ENCODE measurements at regions not wholly inside any gene's neighbourhood (a gene's known extent, or its start where the extent isn't known, plus 50 kb on each side); places are given as distances from the start of the nearest gene placed in this dataset.

DNA sequence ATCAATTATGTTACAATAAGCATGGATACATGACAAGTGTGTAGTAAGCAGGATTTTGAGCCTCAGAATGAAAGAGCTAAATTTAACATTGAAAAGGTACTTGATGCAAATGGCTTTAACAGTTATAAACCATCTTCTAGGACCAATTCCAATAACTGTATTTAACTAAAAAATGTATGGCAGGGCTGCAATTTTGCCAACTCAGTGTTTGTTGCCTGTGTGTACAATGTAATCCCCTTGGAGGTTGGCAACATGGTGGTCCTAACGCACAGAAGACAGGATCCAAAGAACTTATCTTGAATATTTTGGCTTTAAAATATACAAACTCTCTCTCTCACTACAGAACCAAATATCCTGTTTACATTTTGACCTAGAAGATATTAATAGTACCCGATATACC is 2314.1 kb downstream of the LRRC4C start:
- ChIA-PET POLR2A (no interaction called here), CTCF (no interaction called here)
- DNase-seq (ENCODE audit: extremely low spot score): no peak
- no peak for TF ChIP-seq FOXK2 (IDR thresholded peaks at IDR 0.05)

DNA sequence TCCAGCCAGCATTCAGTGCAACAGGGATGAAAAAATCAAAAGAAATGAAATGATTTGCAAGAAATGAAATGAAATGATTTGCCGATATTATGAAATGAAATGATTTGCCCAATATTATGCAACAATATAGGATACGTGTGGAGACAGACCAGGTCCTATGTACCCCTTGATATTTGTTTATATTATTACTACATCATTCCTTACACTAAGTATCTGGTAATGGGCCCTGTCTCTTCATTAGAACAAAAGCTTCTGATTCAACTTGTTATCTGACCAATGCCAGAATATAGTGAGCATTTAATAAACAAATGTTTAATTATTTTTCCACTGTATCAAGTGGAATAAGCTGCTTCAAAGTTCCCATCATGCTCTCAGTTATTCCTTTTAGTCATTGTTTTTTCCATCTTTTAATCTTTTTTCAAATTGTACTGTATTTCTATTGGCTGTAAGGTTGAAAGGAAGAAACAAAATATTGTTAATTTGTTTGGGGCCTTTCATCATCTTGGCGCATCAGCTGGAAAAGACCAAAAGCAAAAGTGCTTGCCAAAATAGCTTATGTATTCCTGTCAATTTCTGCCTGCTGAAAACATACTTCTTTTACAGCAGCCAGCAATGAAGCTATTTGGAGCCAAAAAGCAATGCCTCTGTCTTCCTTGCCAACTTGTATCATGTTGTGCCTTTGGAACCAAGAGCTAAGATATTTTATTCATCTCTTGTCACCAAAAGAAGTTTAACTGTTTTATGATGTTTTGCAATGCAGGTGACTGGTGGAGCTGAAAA is 2314.9 kb downstream of the LRRC4C start:
- TF ChIP-seq ZNF384 (IDR thresholded peaks at IDR 0.05): no peak
- no peak for TF ChIP-seq FOXM1 (IDR thresholded peaks at IDR 0.05; ENCODE audit: borderline replicate concordance)
- TF ChIP-seq ELF4 (IDR thresholded peaks at IDR 0.05): no peak
- TF ChIP-seq TARDBP (IDR thresholded peaks at IDR 0.05): no peak
- TF ChIP-seq SUZ12 (IDR thresholded peaks at IDR 0.05): no peak
- TF ChIP-seq FOXA1 (IDR thresholded peaks at IDR 0.05): no peak
- TF ChIP-seq LEF1 (IDR thresholded peaks at IDR 0.05; ENCODE audit: borderline replicate concordance): no peak
- TF ChIP-seq HDGF (IDR thresholded peaks at IDR 0.05; ENCODE audit: borderline replicate concordance): no peak
- no peak for TF ChIP-seq FOXK2 (IDR thresholded peaks at IDR 0.05)
- TF ChIP-seq, protein P1, sequence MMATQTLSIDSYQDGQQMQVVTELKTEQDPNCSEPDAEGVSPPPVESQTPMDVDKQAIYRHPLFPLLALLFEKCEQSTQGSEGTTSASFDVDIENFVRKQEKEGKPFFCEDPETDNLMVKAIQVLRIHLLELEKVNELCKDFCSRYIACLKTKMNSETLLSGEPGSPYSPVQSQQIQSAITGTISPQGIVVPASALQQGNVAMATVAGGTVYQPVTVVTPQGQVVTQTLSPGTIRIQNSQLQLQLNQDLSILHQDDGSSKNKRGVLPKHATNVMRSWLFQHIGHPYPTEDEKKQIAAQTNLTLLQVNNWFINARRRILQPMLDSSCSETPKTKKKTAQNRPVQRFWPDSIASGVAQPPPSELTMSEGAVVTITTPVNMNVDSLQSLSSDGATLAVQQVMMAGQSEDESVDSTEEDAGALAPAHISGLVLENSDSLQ (IDR thresholded peaks at IDR 0.05): no peak
- no peak for TF ChIP-seq ARNT (IDR thresholded peaks at IDR 0.05)
- no peak for TF ChIP-seq CTBP1 (IDR thresholded peaks at IDR 0.05; ENCODE audit: borderline replicate concordance)
- TF ChIP-seq NFRKB (IDR thresholded peaks at IDR 0.05): no peak
- TF ChIP-seq L3MBTL2 (conservative IDR thresholded peaks at IDR 0.05): no peak
- TF ChIP-seq BHLHE40 (IDR thresholded peaks at IDR 0.05; ENCODE audit: borderline replicate concordance): no peak
- no peak for TF ChIP-seq SP1 (IDR thresholded peaks at IDR 0.05)
- ChIA-PET POLR2A (no interaction called here), CTCF (no interaction called here)
- DNase-seq (ENCODE audit: extremely low spot score): no peak

DNA sequence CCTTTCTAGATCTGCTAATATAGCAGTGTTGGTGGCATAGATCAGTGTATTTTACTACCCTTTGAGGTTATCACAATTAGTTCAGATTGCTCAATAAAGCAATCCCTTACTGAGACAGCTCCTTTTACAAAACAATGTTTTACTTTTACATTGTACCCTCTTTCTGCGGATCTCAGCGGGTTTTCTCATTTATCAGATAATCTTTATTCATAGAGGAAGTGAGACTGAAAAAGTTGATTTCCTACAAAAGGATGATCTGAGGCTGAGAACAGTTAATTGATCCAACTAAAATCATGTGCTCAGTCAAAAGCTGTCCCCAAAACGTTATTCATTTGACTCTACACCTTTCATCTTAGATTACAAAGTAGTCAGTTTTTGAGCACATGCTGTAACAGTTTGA is 2319.9 kb downstream of the LRRC4C start:
- ChIA-PET POLR2A (no interaction called here), CTCF (no interaction called here)
- no peak for DNase-seq (ENCODE audit: extremely low spot score)
- TF ChIP-seq SUZ12 (IDR thresholded peaks at IDR 0.05): no peak
- no peak for TF ChIP-seq CTBP1 (IDR thresholded peaks at IDR 0.05; ENCODE audit: borderline replicate concordance)
- no peak for TF ChIP-seq BHLHE40 (IDR thresholded peaks at IDR 0.05; ENCODE audit: borderline replicate concordance)
- no peak for TF ChIP-seq ZNF384 (IDR thresholded peaks at IDR 0.05)
- no peak for TF ChIP-seq L3MBTL2 (conservative IDR thresholded peaks at IDR 0.05)
- no peak for TF ChIP-seq FOXK2 (IDR thresholded peaks at IDR 0.05)
- no peak for TF ChIP-seq FOXM1 (IDR thresholded peaks at IDR 0.05; ENCODE audit: borderline replicate concordance)
- no peak for TF ChIP-seq LEF1 (IDR thresholded peaks at IDR 0.05; ENCODE audit: borderline replicate concordance)
- TF ChIP-seq SP1 (IDR thresholded peaks at IDR 0.05): no peak
- TF ChIP-seq TARDBP (IDR thresholded peaks at IDR 0.05): no peak
- TF ChIP-seq HDGF (IDR thresholded peaks at IDR 0.05; ENCODE audit: borderline replicate concordance): no peak
- no peak for TF ChIP-seq ELF4 (IDR thresholded peaks at IDR 0.05)
- TF ChIP-seq NFRKB (IDR thresholded peaks at IDR 0.05): no peak
- TF ChIP-seq, protein P1 (IDR thresholded peaks at IDR 0.05): no peak
- TF ChIP-seq ARNT (IDR thresholded peaks at IDR 0.05): no peak

- POLR2A ChIA-PET: no interaction called here
- CTCF ChIA-PET: no interaction called here
- no peak for DNase-seq (ENCODE audit: extremely low spot score)
- no peak for TF ChIP-seq FOXK2 (IDR thresholded peaks at IDR 0.05)
- TF ChIP-seq BHLHE40 (IDR thresholded peaks at IDR 0.05; ENCODE audit: borderline replicate concordance): no peak
Measured at GRCh38 chr11:39120890-39121289, 2338.6 kb downstream of the LRRC4C start.

- POLR2A ChIA-PET: no interaction called here
- TF ChIP-seq TARDBP (IDR thresholded peaks at IDR 0.05): no peak
- no peak for TF ChIP-seq CTBP1 (IDR thresholded peaks at IDR 0.05; ENCODE audit: borderline replicate concordance)
- no peak for TF ChIP-seq L3MBTL2 (conservative IDR thresholded peaks at IDR 0.05)
- no peak for TF ChIP-seq NFRKB (IDR thresholded peaks at IDR 0.05)
- TF ChIP-seq FOXK2 (IDR thresholded peaks at IDR 0.05): no peak
- no peak for TF ChIP-seq SP1 (IDR thresholded peaks at IDR 0.05)
- TF ChIP-seq LEF1 (IDR thresholded peaks at IDR 0.05; ENCODE audit: borderline replicate concordance): no peak
- TF ChIP-seq FOXA1 (IDR thresholded peaks at IDR 0.05): no peak
- TF ChIP-seq ELF4 (IDR thresholded peaks at IDR 0.05): no peak
- TF ChIP-seq BHLHE40 (IDR thresholded peaks at IDR 0.05; ENCODE audit: borderline replicate concordance): no peak
- TF ChIP-seq SUZ12 (IDR thresholded peaks at IDR 0.05): no peak
- TF ChIP-seq ZNF384 (IDR thresholded peaks at IDR 0.05): no peak
- TF ChIP-seq, protein P1 (IDR thresholded peaks at IDR 0.05): no peak
- TF ChIP-seq ARNT (IDR thresholded peaks at IDR 0.05): no peak
- no peak for TF ChIP-seq FOXM1 (IDR thresholded peaks at IDR 0.05; ENCODE audit: borderline replicate concordance)
- no peak for DNase-seq (ENCODE audit: extremely low spot score)
- CTCF ChIA-PET: no interaction called here
Measured at GRCh38 chr11:39113606-39114005, 2345.8 kb downstream of the LRRC4C start.

- CTCF ChIA-PET: no interaction called here
- DNase-seq (ENCODE audit: extremely low spot score): no peak
- POLR2A ChIA-PET: no interaction called here
- TF ChIP-seq FOXM1 (IDR thresholded peaks at IDR 0.05; ENCODE audit: borderline replicate concordance) (no peak), SUZ12 (IDR thresholded peaks at IDR 0.05) (no peak), FOXK2 (IDR thresholded peaks at IDR 0.05) (no peak), FOXA1 (IDR thresholded peaks at IDR 0.05) (no peak), TARDBP (IDR thresholded peaks at IDR 0.05) (no peak), LEF1 (IDR thresholded peaks at IDR 0.05; ENCODE audit: borderline replicate concordance) (no peak), HDGF (IDR thresholded peaks at IDR 0.05; ENCODE audit: borderline replicate concordance) (no peak), SP1 (IDR thresholded peaks at IDR 0.05) (no peak), BHLHE40 (IDR thresholded peaks at IDR 0.05; ENCODE audit: borderline replicate concordance) (no peak), CTBP1 (IDR thresholded peaks at IDR 0.05; ENCODE audit: borderline replicate concordance) (no peak)
- TF ChIP-seq, protein P1 (IDR thresholded peaks at IDR 0.05): no peak
Measured at GRCh38 chr11:39102236-39102635, 2357.2 kb downstream of the LRRC4C start.
